ENCODE measurements at regions not wholly inside any gene's neighbourhood (a gene's known extent, or its start where the extent isn't known, plus 50 kb on each side); places are given as distances from the start of the nearest gene placed in this dataset.

- intact Hi-C loops (cut with micrococcal nuclease; ENCODE audit: unreplicated experiment): no loop called here
- Histone ChIP-seq H3K4me3 (ENCODE audit: low read depth, low read length) (no peak overlapping the region), H3K9me3 (no peaks in the 10 kb centered on the region; the same call in 1 of the 2 replicates), H3K4me1 (peaks cover 26% of the 10 kb centered on the region), H3K27me3 (replicated peaks; ENCODE audit: control insufficient read depth, insufficient read depth, low read length) (no peaks in the 10 kb centered on the region), H3K36me3 (ENCODE audit: control insufficient read depth, insufficient read depth, low read length) (no peaks in the 10 kb centered on the region)
- no peak overlapping the region for H3K27ac Mint-ChIP-seq (ENCODE audit: unreplicated experiment)
- DNase-seq: no peak
- CTCF ChIA-PET: no interaction called here
- no peaks in the 10 kb centered on the region for H3K27me3 Mint-ChIP-seq (ENCODE audit: insufficient read depth, unreplicated experiment)
- TF ChIP-seq, protein P1, sequence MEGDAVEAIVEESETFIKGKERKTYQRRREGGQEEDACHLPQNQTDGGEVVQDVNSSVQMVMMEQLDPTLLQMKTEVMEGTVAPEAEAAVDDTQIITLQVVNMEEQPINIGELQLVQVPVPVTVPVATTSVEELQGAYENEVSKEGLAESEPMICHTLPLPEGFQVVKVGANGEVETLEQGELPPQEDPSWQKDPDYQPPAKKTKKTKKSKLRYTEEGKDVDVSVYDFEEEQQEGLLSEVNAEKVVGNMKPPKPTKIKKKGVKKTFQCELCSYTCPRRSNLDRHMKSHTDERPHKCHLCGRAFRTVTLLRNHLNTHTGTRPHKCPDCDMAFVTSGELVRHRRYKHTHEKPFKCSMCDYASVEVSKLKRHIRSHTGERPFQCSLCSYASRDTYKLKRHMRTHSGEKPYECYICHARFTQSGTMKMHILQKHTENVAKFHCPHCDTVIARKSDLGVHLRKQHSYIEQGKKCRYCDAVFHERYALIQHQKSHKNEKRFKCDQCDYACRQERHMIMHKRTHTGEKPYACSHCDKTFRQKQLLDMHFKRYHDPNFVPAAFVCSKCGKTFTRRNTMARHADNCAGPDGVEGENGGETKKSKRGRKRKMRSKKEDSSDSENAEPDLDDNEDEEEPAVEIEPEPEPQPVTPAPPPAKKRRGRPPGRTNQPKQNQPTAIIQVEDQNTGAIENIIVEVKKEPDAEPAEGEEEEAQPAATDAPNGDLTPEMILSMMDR (IDR thresholded peaks at IDR 0.05; ENCODE audit: insufficient read depth in 1 of 2, low read depth in 1 of 2, low read length in 1 of 2, severe bottlenecking in 1 of 2, unreplicated experiment in 1 of 2): no peak
- POLR2A ChIA-PET: no interaction called here
- no peak overlapping the region for H3K4me3 Mint-ChIP-seq (ENCODE audit: unreplicated experiment)
- BruUV-seq (replicated peaks): no TSS peak
- H3K4me1 Mint-ChIP-seq (ENCODE audit: low read depth, unreplicated experiment): peaks cover 11% of the 10 kb centered on the region
- H3K36me3 Mint-ChIP-seq (ENCODE audit: insufficient read depth, unreplicated experiment): no peaks in the 10 kb centered on the region
- peaks cover 10% of the 10 kb centered on the region for H3K9me3 Mint-ChIP-seq (ENCODE audit: unreplicated experiment)
Observed at GRCh38 chr10:4450169-4450568, 375.8 kb upstream of the AKR1E2 start.

- H3K36me3 Mint-ChIP-seq (ENCODE audit: insufficient read depth, unreplicated experiment): no peaks in the 10 kb centered on the region
- TF ChIP-seq, protein P1 (IDR thresholded peaks at IDR 0.05; ENCODE audit: insufficient read depth in 1 of 2, low read depth in 1 of 2, low read length in 1 of 2, severe bottlenecking in 1 of 2, unreplicated experiment in 1 of 2): no peak
Observed at GRCh38 chr10:4448030-4448429, 378.0 kb upstream of the AKR1E2 start.

DNA sequence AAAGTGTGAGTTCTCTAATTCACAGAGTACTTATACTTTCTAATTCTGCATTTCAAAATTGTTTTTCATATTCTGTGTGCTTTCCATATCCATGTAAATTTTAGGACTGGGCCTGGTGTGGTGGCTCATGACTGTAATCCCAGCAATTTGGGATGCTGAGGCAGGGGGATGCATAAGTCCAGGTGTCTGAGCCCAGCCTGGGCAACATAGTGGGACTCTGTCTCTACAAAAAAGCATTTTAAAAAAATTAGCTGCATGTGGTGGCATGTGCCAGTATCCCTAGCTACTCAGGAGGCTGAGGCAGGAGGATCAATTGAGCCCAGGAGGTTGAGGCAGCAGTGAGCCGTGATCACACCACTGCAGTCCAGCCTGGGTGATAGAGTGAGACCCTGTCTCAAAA is 382.6 kb upstream of the AKR1E2 start:
- TF ChIP-seq, protein P1 (IDR thresholded peaks at IDR 0.05; ENCODE audit: insufficient read depth in 1 of 2, low read depth in 1 of 2, low read length in 1 of 2, severe bottlenecking in 1 of 2, unreplicated experiment in 1 of 2): no peak
- ChIA-PET POLR2A (no interaction called here), CTCF (no interaction called here)
- peaks cover 7% of the 10 kb centered on the region for H3K4me1 ChIP-seq
- no peaks in the 10 kb centered on the region; the same call in 1 of the 2 replicates for H3K27me3 ChIP-seq (replicated peaks; ENCODE audit: control insufficient read depth, insufficient read depth, low read length)
- no peak for DNase-seq
- no peaks in the 10 kb centered on the region for H3K36me3 Mint-ChIP-seq (ENCODE audit: insufficient read depth, unreplicated experiment)
- no peak overlapping the region for H3K4me3 ChIP-seq (ENCODE audit: low read depth, low read length)
- no peak overlapping the region for H3K27ac Mint-ChIP-seq (ENCODE audit: unreplicated experiment)
- peaks cover 8% of the 10 kb centered on the region for H3K27me3 Mint-ChIP-seq (ENCODE audit: insufficient read depth, unreplicated experiment)
- H3K4me3 Mint-ChIP-seq (ENCODE audit: unreplicated experiment): no peak overlapping the region
- BruUV-seq (replicated peaks): no TSS peak
- peaks cover 36% of the 10 kb centered on the region for H3K9me3 Mint-ChIP-seq (ENCODE audit: unreplicated experiment)
- intact Hi-C loops (cut with micrococcal nuclease; ENCODE audit: unreplicated experiment): no loop called here
- H3K4me1 Mint-ChIP-seq (ENCODE audit: low read depth, unreplicated experiment): peaks cover 10% of the 10 kb centered on the region
- peaks cover 16% of the 10 kb centered on the region for H3K9me3 ChIP-seq
- H3K36me3 ChIP-seq (ENCODE audit: control insufficient read depth, insufficient read depth, low read length): no peaks in the 10 kb centered on the region

More at GRCh38 chr10:4448030-4448429, 378.0 kb upstream of the AKR1E2 start:
- ChIA-PET POLR2A (no interaction called here), CTCF (no interaction called here)
- Histone ChIP-seq H3K36me3 (ENCODE audit: control insufficient read depth, insufficient read depth, low read length) (no peaks in the 10 kb centered on the region), H3K27me3 (replicated peaks; ENCODE audit: control insufficient read depth, insufficient read depth, low read length) (no peaks in the 10 kb centered on the region; the same call in 1 of the 2 replicates), H3K9me3 (peaks cover 1% of the 10 kb centered on the region), H3K4me3 (ENCODE audit: low read depth, low read length) (no peak overlapping the region), H3K4me1 (peaks cover 12% of the 10 kb centered on the region)
- BruUV-seq (replicated peaks): no TSS peak
- H3K4me3 Mint-ChIP-seq (ENCODE audit: unreplicated experiment): no peak overlapping the region
- H3K9me3 Mint-ChIP-seq (ENCODE audit: unreplicated experiment): peaks cover 16% of the 10 kb centered on the region
- no peak for DNase-seq
- H3K4me1 Mint-ChIP-seq (ENCODE audit: low read depth, unreplicated experiment): peaks cover 2% of the 10 kb centered on the region
- intact Hi-C loops (cut with micrococcal nuclease; ENCODE audit: unreplicated experiment): no loop called here
- no peaks in the 10 kb centered on the region for H3K27me3 Mint-ChIP-seq (ENCODE audit: insufficient read depth, unreplicated experiment)
- H3K27ac Mint-ChIP-seq (ENCODE audit: unreplicated experiment): no peak overlapping the region
